Skin epidermis (tissue), 12 donors: ENCODE measurements at regions not wholly inside any gene's neighbourhood (a gene's known extent, or its start where the extent isn't known, plus 50 kb on each side); places are given as distances from the start of the nearest gene placed in this dataset.
"Not testable (repeated sequence)": the region's sequence is repeated elsewhere in the genome, so short reads cannot be mapped to it uniquely, and the experiment has no call there.

Source experiments
- H3K27ac ChIP-seq, 21 experiments: fragments of 200-600 bp; sonication (generic) in 11 of 21; one replicate each; pipeline ENCODE4 v1.5.0; 2020; ENCODE audit warnings: mild to moderate bottlenecking in 3 of 21, inconsistent platforms in 2 of 21, moderate library complexity in 2 of 21
- H3K4me3 ChIP-seq, 7 experiments: fragments of 200-600 bp; sonication (generic) in 2 of 7; one replicate each; pipeline ENCODE4 v1.5.0; 2020; ENCODE audit warnings: inconsistent platforms in 2 of 7, mild to moderate bottlenecking in 2 of 7, moderate library complexity in 1 of 7

DNA sequence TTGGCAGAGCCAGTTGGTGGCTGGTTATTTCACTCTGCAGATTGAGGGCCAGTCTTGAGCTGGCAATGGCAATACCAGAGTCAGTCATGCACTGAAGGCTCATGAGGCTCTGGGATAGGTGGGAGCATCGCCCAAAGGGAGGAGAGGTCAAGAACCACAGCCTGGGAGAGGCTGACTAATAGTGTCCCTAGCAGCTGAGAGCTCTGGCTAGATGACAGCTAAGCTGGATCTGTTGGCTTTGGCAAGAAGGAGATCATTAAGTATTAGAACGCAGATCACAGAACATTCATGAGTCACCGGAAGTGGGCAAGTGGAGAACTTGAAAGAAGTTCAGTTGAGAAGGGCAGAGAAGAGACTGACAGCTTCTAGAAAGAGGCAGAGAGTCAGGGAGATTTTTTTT lies 521.1 kb downstream of the NR2F2 start:
- Histone ChIP-seq H3K27ac (no peak overlapping the region), H3K4me3 (no peak overlapping the region)

DNA sequence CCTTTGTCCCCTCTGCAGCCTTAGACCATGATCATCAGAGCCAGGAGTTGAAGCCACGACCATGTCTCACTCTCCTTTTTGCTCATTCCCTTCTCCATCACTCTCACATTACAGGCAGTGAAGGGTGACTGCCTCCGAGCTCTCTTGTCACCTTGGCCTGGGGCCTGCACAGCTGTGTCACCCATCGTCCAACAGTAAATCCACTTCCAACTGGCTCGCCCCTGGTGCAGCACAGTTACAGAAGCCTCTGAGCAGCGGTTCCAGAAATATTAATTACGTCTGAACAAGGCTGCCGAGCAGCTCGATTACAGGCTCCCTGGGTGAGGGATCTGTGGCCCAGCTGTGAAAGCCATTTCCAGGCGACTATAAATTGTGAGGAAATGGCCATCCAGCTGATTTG lies 528.2 kb downstream of the NR2F2 start:
- H3K4me3 ChIP-seq: no peak overlapping the region

DNA sequence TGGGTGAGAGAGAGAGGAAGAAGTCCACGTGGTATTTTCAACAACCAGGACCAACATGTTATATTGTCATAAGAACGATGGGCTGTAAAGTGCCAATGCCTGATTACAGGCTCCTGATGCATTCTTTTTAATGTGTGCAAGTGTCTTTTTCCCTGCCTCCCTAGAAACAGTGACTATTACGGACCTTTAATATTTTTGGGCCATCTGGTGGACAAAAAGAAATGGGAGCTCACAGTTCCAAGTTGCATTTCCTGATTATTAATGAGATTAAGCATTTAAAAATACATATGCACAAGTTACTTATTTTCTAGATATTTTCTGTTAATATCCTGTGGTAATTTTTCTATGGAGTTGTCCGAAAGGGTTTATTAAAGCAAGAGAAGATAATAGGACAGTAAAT lies 530.2 kb downstream of the NR2F2 start:
- H3K4me3 ChIP-seq: no peak overlapping the region
- H3K27ac ChIP-seq: no peak overlapping the region

More for the DNA sequence above, 528.2 kb downstream of the NR2F2 start:
- H3K27ac ChIP-seq: no peak overlapping the region

DNA sequence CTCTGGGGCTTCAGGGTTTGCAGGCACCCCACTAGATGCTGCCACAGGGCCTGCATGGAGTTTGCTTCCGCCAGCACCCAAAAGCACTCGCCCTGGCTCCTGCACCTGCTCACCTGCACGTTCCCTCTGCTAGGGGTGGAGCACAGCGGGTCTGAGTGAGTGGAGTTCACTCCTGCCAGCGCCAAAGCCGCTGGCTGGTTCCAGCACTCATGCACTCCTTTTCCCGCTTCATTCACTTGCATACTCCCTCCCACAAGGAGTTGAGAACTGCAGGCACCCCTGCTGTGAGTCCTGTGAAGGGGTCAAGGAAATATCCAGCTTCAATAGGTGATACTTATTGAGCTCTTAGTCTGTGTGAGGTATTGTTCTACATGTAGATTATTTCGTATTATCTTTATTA lies 537.5 kb downstream of the NR2F2 start:
- H3K4me3 ChIP-seq: no peak overlapping the region
- H3K27ac ChIP-seq: no peak overlapping the region

DNA sequence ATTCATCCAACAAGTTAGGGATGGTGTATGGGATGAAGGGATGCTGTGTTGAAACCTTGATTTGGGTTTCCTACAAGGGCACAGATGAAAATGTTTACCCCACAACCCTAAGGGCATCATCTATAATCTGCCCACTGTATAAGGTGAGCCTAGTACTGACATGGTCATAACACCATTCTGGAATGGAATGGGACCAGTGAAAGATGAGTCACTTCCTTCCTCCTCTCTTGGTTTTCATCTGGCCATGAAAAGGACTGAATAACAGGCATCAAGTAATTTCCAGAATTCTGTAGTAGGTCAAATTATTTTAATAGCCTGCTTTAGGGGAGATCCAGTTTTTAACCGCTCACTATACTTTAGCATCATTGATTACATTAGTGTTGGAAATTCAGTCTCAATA lies 538.6 kb downstream of the NR2F2 start:
- Histone ChIP-seq H3K27ac (no peak overlapping the region), H3K4me3 (no peak overlapping the region)

DNA sequence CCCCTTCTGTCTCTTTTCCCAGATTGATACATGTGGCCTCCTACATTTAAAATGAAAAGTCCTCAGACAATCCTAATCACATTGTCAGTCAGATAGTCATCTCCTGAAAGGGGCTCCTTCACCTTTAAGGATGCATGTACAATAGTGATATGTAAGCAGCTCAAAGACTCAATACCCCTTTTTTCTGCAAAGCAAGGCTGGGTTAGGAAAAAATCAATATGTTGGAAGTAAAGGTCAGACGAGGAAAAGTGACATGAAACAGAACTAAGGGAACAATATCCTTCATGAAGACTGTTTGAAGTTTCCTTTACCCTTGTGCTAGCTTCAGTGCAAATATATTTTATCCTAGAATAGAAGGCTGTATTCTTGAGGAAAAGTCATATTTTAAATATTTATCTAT lies 539.3 kb downstream of the NR2F2 start:
- Histone ChIP-seq H3K4me3 (no peak overlapping the region), H3K27ac (no peak overlapping the region)

DNA sequence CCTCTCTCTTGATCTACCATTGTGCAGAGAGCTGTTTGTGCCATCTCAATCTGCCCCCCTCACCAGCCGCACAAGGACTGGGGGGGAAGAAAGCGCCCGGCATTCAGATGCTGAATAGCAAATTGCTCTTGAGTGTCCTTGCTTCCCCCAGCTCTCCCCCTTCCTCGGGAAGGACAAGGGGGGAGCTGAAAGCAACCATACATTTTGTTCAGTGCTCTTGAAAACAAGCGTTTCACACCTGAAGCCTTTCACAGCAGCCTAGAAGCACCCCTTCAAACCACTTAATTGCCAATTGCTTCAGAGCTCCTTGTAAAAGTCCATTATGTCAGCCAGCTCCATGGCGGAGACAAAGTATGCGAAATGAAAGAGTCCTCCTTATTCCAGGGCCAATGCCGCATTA lies 540.1 kb downstream of the NR2F2 start:
- Histone ChIP-seq H3K27ac (no peak overlapping the region), H3K4me3 (no peak overlapping the region)

DNA sequence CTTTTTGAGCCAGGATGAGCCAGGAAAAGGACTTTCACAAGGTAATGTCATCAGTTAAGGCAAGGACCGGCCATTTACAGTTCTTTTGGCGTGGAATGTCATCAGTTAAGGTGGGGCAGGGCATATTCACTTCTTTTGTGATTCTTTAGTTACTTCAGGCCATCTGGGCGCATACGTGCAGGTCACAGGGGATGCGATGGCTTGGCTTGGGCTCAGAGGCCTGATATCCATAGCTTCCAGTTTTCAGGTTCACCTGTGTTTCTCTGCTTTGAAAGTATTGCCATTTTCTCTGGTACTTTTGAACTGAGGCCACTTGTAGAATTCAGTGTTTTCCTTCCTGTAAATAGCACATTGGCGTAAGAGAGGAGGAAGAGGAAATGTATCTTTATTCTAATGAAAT lies 546.9 kb downstream of the NR2F2 start:
- H3K4me3 ChIP-seq, H3K27ac ChIP-seq: not testable (repeated sequence)

DNA sequence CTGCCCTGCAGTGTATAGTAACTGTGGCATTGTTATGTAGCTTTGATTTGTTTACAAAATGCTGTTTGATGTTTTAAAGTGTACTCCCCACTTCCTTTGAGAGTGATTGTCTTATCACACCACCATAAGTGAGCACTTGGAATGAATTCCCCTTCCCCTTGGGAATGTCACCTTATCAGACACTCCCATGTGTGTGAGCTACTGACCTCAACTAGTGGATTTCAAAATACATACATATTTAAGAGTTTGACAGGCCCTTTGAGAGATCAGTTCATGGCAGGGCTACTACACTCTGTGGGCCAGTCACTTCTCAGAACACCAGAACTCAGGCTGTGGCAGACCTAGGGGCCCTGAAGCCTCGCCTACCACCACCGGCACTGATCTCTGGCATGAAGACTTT lies 547.6 kb downstream of the NR2F2 start:
- Histone ChIP-seq H3K27ac (no peak overlapping the region), H3K4me3 (no peak overlapping the region)

DNA sequence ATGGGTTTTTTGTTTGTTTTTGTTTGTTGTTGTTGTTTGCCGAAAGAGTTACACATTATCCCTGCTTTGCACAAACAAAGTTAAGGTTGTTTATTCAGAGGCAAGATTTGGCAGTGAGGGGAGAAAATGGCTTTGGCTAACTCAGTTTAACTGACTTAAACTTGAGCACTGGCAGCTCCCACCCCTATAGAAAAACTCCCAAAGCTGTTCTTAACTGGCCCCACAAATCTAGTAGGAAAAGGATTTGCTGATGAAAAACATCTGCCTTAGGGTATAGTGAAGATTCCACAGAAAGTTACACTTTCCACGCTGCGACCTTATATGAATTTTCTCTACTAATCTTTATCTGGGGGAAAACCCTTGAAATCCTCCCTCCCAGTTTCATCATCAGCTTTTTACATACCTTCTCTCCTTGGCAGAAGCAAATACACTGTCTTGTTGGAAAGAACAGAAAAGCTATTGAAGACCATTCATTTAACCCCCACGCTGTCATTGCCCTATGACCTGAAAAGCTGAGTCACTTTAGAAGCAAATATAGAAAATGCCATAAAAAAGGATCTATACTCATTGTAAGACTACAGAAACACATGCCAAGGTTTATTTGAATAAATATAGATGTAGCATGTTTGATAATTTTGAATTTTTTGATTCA lies 551.7 kb downstream of the NR2F2 start:
- no peak overlapping the region for H3K4me3 ChIP-seq
- no peak overlapping the region for H3K27ac ChIP-seq

DNA sequence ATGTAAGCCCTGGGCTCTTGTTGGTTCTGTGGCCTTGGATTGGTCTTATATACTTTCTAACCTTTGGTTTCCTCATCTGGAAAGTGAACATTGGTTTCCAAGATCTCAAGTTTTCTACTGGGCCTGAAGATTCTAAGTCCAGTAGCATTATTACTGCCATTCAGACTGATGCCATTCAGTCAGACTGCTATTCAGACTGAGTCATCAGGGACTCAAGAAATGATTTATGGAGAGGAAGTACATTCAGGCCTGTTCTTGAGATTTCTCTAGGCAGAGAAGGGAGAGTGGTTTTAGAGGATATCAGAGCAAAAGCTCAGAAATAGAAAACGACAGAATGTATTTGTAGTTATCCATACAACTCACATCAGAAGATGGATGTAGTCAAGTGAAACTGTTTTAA lies 557.2 kb downstream of the NR2F2 start:
- no peak overlapping the region for H3K27ac ChIP-seq

DNA sequence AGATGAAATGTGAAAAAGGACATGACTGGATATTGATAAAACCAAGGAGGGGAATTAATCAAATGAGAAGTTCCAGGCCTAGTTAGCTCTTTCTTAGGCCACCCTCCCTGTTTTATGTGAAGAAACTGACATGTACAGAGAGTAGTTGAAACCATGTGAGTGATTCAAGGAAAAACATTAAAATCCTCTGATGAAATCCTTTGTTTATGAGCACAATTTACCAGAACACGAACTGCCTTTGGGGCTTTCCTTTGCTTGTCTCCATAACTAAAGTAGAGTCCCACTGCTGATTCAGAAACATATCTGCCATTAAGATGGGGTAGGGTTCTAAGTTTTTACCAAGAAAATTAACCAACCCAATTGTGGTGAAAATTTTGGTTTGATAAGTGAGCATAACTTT lies 558.3 kb downstream of the NR2F2 start:
- H3K27ac ChIP-seq: peak overlapping the region in 1 of 21 experiments; percentile 16

More for the DNA sequence above, 557.2 kb downstream of the NR2F2 start:
- H3K4me3 ChIP-seq: no peak overlapping the region

DNA sequence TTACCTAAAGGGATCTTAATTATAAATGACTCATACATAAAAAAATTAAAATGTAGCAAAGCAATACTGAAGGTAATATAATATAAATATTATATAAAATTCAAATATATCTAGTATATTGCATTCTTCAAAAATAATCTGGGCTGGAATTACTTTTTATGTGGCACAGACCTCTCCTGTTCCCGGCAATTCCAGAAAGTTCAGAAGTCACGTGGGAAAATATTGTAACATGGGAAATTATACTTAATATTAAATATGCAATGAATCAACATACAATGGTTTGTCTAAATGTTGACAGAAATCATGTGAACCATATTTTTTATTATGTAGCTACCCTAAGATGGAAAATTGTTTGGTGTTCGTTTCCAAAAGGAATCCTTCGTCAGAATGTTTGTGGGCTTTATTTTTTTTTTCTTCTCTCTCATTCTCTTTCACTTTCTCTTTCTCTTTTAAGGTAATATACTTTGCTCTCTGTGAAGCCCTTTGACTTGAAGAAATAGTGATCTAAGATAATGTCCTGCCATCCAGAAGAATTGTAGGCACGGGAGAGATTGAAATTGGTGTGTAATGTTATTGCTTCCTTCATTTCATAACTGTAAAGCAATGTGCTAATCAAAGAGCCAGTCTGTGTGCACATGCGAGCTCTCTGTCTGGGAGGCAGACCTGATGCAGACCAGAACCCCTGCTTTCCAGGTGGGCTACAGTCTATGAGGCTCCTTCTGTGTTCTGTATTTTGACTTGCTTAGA lies 559.4 kb downstream of the NR2F2 start:
- H3K4me3 ChIP-seq: peak overlapping the region in 5 of 7 experiments; percentile 7 to 36 (median 11)
- peak overlapping the region in 2 of 21 experiments; percentile 26 to 29 for H3K27ac ChIP-seq

More for the DNA sequence above, 558.3 kb downstream of the NR2F2 start:
- no peak overlapping the region for H3K4me3 ChIP-seq

DNA sequence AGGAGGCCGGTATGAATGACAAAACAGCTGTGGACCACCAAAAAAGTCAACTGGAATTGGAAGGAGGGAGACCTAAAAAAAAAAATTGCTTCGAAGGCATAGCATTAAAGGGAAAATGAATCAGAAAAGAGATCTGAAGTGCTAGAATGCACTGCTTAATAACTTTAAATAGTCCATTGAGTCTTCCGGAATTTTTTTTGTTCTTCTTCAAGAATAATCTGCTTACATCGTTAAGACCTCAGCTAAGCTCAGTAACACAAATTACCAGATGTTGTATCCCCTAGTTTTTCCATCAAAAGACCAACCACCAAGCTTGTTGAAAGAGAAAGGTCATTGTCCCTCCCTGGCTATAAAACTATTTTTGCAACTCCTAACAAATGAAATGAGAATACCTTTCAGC lies 560.5 kb downstream of the NR2F2 start:
- no peak overlapping the region for H3K4me3 ChIP-seq
- H3K27ac ChIP-seq: no peak overlapping the region

DNA sequence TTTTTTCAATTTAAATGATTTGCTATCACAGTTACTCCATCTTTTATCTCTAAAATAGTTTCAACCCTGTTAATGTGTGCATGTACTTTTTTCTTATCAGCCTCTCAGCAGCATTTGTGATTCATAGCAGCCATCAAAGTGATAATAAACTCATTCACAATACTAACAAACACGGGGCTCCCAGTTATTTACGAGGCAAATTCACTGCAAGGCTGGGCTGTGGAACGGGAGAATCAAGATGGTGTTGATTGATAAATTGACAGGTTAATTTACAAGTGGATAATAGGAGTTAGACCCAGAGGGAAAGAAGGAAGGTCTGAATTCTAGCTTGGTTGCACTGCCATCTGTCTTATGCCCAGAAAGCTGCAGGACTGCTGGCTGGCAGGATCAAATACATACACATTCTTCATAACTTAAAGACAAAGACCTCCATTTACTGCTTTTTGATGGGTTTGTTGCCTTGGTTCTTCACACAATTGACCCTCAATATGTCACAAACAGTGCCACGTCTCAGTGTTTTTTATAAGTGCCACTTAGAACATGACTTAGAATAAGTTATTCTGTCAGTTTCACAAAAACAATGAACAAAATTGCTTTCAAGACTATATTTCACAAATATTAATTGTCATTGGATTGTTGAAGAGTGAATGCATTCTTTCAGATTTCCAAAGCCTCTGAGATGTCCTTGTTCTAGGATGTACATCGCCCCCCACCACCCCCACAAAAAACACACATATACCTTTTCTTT lies 562.8 kb downstream of the NR2F2 start:
- Histone ChIP-seq H3K27ac (no peak overlapping the region), H3K4me3 (no peak overlapping the region)

DNA sequence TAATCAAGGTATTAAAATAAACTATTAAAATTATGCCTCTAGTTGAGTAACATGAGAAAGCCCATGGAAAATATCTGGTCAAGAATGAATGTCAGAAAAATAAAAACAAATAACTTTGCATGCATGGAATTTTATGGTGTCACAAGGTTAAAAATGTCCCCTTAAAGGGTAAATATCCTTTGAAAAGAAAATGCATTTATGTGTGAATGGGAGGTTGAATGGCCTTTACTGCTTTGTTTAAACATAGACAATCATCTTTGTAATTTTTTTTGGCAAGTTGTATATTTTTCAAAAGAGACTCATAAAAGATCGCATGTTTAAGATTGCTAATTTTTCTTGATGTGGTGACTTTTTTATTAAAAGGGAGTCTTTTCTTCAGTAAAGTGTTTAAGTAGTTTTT lies 564.2 kb downstream of the NR2F2 start:
- no peak overlapping the region for H3K27ac ChIP-seq
- no peak overlapping the region for H3K4me3 ChIP-seq

DNA sequence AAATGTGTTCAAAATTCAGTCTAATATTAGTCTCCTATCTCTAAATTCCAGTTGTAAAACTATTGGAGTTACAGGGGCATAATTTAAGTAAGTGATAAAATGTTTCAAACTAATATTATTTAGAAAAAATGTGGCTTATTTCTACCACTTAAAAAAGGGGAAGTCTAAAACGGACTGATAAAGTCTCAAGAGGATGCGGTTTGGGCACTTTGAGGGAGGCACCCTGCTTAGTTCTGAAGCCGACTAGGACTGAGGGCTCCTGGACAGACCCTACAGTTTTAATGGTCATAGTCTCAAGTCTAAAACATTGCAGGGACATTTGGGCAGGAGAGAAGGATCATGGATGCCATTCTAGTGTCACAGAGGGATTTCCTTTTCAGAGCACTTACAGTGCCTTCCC lies 566.3 kb downstream of the NR2F2 start:
- Histone ChIP-seq H3K4me3 (no peak overlapping the region), H3K27ac (no peak overlapping the region)

DNA sequence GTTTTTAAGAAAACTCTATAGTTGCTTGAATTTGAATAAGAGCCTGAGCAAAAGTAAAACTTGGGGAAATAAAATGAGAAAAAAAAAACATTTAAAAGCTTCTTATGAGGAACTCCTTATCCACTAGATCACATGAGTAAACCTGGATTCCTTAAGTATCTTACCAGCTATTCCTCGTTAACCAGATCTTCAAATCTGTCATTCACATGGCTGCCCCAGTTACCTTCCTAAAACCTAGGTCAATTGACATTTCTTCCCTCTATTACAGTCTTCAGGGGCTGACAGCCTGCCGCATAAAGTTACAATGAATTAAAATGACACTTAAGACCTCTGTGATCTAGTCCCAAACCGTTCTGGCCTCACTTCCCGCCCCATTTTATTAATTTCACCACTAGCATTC lies 583.6 kb downstream of the NR2F2 start:
- no peak overlapping the region for H3K4me3 ChIP-seq
- H3K27ac ChIP-seq: no peak overlapping the region

DNA sequence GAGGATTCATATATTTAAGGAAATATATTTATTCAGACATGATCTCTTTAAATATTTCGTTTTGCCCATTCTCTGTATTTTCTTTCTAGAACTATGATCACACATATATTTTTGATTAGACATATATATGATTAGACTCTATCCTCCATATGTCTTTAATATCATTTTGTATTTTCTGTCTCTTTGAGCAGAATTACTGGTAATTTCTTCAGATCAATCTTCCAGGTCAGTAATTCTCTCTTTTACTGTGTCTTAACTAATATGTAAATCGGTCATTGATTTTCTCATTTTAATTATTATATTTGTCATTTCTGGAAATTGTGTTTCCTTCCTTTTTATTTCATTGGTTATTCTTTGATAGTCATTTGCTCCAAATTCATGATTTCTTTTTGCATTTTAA lies 586.2 kb downstream of the NR2F2 start:
- no peak overlapping the region for H3K27ac ChIP-seq
- H3K4me3 ChIP-seq: no peak overlapping the region

DNA sequence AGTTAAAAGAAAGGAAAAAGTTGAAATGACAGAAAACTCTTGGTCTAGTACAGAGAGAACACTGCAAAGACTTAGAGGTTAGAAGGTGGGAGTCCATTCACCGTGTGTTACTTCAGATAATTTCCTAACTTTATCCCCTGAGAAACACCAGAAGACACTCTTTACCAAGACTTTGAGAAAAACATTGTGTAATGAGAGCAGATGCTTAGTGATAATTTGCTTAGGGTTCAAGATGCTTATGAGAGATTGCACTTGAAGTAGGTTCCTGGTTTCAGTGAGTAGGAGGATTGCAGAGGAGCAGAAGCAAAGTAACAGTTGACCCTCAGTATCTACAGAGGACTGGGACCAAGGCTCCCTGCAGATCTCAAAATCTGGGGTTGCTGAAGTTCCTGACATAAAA lies 594.1 kb downstream of the NR2F2 start:
- Histone ChIP-seq H3K27ac (no peak overlapping the region), H3K4me3 (no peak overlapping the region)
